H1 (cell line): ENCODE measurements at regions not wholly inside any gene's neighbourhood (a gene's known extent, or its start where the extent isn't known, plus 50 kb on each side); places are given as distances from the start of the nearest gene placed in this dataset.

Experiments
- MAFK ChIP-seq: IDR thresholded peaks from 2 replicates; pipeline ENCODE4 v1.6.1; 2012; ENCODE audit warnings: low read depth, mild to moderate bottlenecking, improper control_type of control experiment, low read length
- TF ChIP-seq, protein P1 (sequence below): IDR thresholded peaks from 2 replicates; pipeline ENCODE4 v1.6.1; 2011; ENCODE audit warnings: low read depth, mild to moderate bottlenecking, low read length; ENCODE audit not compliant: insufficient read depth

DNA sequence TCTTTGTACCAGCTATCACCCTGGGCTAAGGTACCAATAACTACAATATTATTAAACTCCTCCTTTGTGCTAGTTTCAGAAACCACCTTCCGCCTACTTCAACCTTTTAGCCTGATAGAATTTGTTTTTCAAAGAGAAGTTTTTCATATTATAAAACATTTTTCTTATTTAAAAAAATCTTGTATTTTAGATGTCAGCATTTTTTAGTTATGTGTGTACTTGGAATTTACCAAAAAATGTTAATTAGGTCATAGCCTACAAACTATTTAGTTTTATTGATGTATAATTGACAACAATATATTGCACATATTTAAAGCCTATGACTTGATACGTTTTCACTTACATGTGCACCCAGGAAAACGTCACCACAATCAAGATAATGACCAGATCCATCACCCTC is 1097.6 kb downstream of the JRKL start (continued):
- TF ChIP-seq, protein P1, sequence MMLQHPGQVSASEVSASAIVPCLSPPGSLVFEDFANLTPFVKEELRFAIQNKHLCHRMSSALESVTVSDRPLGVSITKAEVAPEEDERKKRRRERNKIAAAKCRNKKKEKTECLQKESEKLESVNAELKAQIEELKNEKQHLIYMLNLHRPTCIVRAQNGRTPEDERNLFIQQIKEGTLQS = no peak
- TF ChIP-seq MAFK = no peak
